HG03095 (cell line): ENCODE measurements at regions not wholly inside any gene's neighbourhood (a gene's known extent, or its start where the extent isn't known, plus 50 kb on each side); places are given as distances from the start of the nearest gene placed in this dataset.

Experiments
- ATAC-seq: cut with Tn5 transposase; IDR thresholded peaks from one replicate; pipeline ENCODE4 v1.9.1; 2021; ENCODE audit warnings: moderate library complexity; ENCODE audit not compliant: unreplicated experiment

GRCh38 chr4:176005766-176006165 lies 59.9 kb upstream of the WDR17 start:
- no peak for ATAC-seq

- ATAC-seq: no peak
Measured at GRCh38 chr4:176009254-176009653, 56.4 kb upstream of the WDR17 start.

- no peak for ATAC-seq
Measured at GRCh38 chr4:176011529-176011928, 54.1 kb upstream of the WDR17 start.

GRCh38 chr4:176013476-176014247 lies 52.0 kb upstream of the WDR17 start:
- peak; percentile 88 for ATAC-seq

GRCh38 chr4:176014583-176015108 lies 51.0 kb upstream of the WDR17 start:
- ATAC-seq: no peak
